ENCODE measurements at regions not wholly inside any gene's neighbourhood (a gene's known extent, or its start where the extent isn't known, plus 50 kb on each side); places are given as distances from the start of the nearest gene placed in this dataset.

DNA sequence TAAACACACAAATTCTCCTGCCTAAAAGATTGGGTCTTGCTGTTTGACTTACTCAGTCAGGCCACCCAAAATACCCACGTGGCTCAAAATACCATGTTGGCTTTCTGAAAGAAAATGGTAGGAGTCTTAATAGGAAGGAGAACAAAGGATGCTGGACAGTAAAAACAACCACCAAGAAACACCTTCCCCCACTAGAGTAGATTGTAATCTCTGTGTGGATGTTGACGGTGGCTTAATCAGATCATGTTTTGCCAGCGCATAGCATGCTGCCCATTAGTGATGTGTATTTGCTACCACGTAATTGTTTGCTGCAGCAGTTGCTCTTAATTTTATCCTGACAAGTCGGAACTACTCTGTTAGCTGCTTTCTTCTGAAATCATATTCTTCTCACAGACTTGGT is 1229.3 kb upstream of the SLC10A2 start:
- TF ChIP-seq, protein P1, sequence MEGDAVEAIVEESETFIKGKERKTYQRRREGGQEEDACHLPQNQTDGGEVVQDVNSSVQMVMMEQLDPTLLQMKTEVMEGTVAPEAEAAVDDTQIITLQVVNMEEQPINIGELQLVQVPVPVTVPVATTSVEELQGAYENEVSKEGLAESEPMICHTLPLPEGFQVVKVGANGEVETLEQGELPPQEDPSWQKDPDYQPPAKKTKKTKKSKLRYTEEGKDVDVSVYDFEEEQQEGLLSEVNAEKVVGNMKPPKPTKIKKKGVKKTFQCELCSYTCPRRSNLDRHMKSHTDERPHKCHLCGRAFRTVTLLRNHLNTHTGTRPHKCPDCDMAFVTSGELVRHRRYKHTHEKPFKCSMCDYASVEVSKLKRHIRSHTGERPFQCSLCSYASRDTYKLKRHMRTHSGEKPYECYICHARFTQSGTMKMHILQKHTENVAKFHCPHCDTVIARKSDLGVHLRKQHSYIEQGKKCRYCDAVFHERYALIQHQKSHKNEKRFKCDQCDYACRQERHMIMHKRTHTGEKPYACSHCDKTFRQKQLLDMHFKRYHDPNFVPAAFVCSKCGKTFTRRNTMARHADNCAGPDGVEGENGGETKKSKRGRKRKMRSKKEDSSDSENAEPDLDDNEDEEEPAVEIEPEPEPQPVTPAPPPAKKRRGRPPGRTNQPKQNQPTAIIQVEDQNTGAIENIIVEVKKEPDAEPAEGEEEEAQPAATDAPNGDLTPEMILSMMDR (IDR thresholded peaks at IDR 0.05; ENCODE audit: borderline replicate concordance, extremely low read depth, low read length, poor library complexity, severe bottlenecking), result no peak
- no peak for TF ChIP-seq EZH2 (IDR thresholded peaks at IDR 0.05; ENCODE audit: borderline replicate concordance, low read depth, low read length, severe bottlenecking)
